GM12864 (cell line): ENCODE measurements at regions not wholly inside any gene's neighbourhood (a gene's known extent, or its start where the extent isn't known, plus 50 kb on each side); places are given as distances from the start of the nearest gene placed in this dataset.

Experiments used
- DNase-seq: peaks from one replicate; pipeline ENCODE4 v3.0.0-alpha.2; 2011; ENCODE audit warnings: low read depth
- H3K4me3 ChIP-seq: 2 replicates; pipeline ENCODE4 v1.5.1; 2011; ENCODE audit warnings: mild to moderate bottlenecking, low read depth, low read length, control low read depth
- TF ChIP-seq, protein P1 (sequence below): IDR thresholded peaks from 2 replicates; pipeline ENCODE4 v1.5.1; 2011; ENCODE audit warnings: low read depth, mild to moderate bottlenecking, moderate library complexity, low read length, control low read depth, inconsistent platforms; ENCODE audit errors: missing control alignments

DNA sequence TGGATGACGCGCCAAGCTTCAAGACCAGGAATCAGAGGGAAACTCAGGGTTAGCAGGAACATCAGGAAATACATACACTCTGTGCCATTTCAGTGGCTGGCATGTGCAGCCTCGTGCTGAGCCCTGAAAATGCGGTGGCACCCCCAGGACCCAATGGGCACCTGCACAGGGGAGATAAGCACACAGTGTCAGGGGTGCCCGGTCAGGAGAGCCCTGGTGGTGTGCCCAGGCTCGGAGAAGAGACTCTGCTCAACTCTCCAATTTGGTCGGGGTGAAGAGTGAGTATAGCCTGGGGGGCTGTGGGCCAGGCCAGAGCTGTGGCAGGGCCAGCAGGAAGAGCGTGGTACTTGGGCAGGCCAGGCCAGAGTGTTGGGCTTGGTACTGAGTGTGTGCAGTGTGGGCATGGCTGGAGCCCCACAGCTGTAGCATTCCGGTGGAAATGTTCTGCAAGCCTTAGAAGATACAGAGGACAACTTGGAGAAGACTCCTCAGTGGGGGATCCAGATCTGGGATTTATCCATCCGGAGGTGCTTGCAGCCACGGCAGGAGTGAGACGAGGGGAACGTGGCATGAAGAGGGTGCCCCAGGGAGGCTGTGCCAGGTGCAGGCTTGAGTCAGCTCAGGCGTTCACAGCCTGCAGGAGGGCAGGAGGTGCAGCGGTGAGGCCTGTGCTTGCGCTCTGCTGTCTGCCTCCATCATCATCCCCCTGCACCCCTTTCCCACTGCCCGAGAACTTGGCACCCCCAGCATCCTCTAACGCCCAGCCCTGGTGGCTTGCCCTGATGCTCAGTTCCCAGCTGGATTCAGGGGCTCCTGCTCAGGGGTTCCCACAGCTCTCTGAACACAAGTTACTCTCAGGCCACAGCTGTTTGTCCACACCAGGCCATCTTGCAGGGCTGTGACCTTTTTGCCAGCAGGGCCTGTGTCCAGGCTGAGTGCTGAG lies 451.7 kb upstream of the HS6ST1 start:
- TF ChIP-seq, protein P1, sequence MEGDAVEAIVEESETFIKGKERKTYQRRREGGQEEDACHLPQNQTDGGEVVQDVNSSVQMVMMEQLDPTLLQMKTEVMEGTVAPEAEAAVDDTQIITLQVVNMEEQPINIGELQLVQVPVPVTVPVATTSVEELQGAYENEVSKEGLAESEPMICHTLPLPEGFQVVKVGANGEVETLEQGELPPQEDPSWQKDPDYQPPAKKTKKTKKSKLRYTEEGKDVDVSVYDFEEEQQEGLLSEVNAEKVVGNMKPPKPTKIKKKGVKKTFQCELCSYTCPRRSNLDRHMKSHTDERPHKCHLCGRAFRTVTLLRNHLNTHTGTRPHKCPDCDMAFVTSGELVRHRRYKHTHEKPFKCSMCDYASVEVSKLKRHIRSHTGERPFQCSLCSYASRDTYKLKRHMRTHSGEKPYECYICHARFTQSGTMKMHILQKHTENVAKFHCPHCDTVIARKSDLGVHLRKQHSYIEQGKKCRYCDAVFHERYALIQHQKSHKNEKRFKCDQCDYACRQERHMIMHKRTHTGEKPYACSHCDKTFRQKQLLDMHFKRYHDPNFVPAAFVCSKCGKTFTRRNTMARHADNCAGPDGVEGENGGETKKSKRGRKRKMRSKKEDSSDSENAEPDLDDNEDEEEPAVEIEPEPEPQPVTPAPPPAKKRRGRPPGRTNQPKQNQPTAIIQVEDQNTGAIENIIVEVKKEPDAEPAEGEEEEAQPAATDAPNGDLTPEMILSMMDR = no peak
- H3K4me3 ChIP-seq = no peak overlapping the region
- DNase-seq = no peak

DNA sequence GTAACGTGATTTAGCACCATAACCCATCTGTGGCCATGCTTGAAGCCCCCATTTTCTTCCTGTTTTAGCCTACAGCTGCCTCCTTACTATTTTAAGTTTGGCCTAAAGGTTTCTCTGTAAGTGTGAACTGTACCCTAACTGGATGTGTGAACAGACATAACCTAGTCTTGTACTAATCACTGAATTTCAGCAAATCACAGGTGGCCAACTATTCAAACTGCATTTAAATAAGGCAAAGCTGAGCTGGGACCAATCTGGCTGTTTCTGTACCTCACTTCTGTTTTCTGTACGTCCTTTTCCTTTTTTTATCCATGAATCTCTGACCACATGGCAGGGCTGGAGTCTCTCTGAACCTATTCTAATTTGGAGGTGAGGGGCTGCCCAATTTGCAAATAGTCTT lies 452.7 kb upstream of the HS6ST1 start:
- TF ChIP-seq, protein P1 = no peak
- no peak for DNase-seq

GRCh38 chr2:128772671-128773070 lies 454.0 kb upstream of the HS6ST1 start:
- TF ChIP-seq, protein P1 = no peak
- no peak overlapping the region for H3K4me3 ChIP-seq
- DNase-seq = no peak

More for the DNA sequence above, 452.7 kb upstream of the HS6ST1 start:
- no peak overlapping the region for H3K4me3 ChIP-seq

- H3K4me3 ChIP-seq = no peak overlapping the region
- TF ChIP-seq, protein P1 = no peak
- no peak for DNase-seq
These were observed 455.1 kb upstream of the HS6ST1 start for GRCh38 chr2:128773641-128774319.

DNA sequence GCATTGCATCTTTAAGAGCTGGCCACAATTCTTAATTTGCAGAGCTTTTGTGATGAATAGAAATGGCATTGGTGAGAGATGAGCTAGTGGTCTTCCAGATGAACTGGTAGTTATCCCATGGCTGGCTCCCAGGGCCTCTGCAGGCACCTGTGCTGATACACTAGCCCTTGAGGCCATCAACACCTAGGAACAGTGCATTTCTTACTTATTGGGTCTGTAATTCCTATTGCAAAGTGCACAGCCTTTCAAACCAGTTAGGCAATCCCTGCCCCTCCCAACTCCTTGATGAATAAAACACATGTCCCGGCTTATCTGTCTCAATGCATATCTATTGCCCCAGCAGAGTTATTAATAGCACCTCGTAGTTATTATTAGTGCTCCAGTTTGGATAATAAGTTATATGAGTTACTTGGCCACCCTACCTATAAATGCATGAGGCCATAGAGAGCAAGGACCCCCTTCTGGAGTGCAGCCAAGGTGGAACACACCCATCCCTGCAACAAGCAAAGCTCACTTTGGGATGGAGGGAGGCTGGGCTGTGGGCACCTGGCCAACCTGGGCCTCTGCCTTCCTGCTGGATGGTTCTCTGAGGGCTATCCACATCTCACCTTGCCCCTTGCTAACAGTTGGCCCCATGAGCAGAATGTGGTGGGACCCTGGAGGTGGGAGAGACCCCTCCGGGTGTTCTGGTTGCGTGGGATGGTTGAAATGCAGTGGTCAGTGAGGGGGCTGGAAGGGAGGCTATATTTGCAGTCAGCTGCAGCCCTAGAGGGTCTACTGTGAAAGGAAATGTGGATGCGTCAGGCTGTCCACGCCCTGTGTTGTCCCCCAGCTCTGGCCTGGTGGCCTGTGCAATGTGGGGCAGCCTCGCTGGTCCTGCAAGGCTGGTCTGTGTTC lies 455.9 kb upstream of the HS6ST1 start:
- TF ChIP-seq, protein P1 = no peak
- no peak overlapping the region for H3K4me3 ChIP-seq
- no peak for DNase-seq

DNA sequence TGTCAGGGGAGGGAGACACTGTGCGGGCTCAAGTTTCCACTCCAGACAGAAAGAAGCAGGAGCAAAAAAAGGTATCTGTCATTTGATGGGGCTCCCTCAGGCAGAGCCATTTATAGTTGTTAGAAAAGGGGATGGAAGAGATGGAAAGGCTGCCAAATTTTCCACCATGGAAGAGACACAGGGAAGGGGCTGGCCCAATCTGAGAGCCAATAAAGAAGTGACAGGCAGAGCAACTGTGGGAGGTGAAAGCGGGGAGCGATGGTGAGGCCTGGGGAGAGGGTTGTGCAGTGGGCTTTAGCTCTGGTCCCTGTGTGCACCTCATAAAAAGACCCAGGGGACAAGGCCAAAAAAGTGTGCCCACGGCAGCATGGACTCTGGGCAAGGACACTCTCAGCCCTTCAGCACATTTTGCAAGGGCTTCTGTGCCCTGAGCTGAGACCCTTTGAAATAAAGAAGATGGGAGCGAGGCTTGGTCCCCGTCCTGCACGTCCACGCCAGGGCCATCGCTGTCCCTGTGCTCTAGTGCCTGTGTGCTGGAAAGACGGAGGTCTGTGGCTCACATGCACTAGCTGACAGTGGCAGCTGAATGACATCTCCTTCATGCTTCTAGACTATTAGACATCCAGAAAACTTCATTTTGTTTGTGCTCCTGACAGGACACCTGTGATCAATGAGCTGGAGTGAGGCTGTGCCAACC lies 456.7 kb upstream of the HS6ST1 start:
- DNase-seq = no peak
- no peak overlapping the region for H3K4me3 ChIP-seq
- TF ChIP-seq, protein P1 = no peak
